Daoy (cell line): ENCODE measurements at regions not wholly inside any gene's neighbourhood (a gene's known extent, or its start where the extent isn't known, plus 50 kb on each side); places are given as distances from the start of the nearest gene placed in this dataset.
"Not testable (repeated sequence)": the region's sequence is repeated elsewhere in the genome, so short reads cannot be mapped to it uniquely, and the experiment has no call there.

ENCODE experiments used
- DNase-seq: peaks from one replicate; pipeline ENCODE4 v3.0.0-alpha.2; 2015; ENCODE audit warnings: low read depth

DNA sequence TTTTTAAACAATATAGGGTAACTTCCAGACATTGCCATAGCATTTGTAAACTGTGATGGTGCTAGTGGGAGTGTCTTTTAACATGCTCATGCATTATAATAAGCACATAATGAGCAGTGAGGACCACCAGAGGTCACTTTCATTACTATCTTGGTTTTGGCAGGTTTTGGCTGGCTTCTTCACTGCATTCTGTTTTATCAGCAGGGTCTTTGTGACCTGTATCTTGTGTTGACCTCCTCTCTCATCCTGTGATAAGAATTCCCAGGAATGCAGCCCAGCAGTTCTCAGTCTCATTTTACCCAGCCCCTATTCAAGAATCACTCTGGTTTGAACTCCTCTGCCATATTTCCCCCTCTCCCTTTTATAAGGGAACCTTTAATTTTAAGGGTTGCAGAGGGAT is 91.3 kb downstream of the ZNF467 start:
- no peak for DNase-seq

DNA sequence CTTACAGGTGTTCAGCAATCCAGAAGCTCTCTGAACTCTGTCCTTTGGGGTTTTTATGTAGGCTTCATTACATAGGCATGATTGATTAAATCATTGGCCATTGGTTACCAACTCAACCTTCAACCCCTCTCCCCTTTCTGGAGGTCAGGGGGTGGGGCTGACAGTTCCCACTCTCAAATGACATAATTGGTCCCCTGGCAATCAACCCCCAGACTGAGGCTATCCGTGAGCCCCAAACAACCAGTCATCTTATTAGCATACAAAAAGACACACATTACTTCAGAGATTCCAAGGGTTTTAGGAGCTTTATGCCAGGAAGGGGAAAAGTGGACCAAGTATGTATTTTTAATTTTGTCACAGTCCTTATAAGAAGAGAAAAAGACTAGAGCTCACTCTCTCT is 92.1 kb downstream of the ZNF467 start:
- no peak for DNase-seq

DNA sequence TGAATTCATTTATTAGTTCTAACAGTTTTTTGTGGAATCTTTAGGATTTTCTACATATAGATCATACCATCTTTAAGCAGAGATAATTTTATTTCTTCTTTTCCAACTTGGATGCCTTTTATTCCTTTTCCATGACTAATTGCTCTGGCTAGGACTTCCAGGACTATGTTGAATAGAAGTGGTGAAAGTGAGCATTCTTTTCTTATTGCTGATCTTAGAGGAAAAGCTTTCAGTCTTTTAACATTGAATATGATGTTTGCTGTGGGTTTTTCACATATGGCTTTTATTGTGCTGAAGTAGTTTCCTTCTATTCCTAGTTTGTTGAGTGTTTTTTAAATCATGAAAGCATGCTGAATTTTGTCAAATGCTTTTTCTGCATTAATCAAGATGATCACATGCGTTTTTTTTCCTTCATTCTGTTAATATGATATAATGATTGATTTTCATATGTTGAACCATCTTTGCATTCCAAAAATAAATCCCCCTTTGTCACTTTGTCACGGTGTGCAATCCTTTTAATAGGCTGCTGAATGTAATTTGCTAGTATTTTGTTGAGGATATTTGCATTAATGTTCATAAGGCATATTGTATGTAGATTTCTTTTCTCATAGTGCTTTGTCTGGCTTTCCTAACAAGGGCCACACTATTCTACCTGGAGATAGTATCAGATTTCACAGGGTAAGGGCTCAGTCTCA is 92.9 kb downstream of the ZNF467 start:
- DNase-seq, result no peak

DNA sequence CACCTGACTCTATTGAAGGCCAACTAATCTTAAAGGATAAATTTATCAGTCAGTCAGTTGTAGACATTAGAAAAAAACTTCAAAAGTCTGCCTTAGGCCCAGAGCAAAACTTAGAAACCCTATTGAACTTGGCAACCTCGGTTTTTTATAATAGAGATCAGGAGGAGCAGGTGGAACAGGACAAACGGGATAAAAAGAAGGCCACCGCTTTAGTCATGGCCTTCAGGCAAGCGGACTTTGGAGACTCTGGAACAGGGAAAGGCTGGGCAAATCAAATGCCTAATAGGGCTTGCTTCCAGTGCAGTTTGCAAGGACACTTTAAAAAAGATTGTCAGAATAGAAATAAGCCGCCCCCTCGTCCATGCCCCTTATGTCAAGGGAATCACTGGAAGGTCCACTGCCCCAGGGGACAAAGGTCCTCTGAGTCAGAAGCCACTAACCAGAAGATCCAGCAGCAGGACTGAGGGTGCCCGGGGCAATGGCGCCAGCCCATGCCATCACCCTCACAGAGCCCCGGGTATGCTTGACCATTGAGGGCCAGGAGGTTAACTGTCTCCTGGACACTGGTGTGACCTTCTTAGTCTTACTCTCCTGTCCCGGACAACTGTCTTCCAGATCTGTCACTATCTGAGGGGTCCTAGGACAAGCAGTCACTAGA is 98.5 kb downstream of the ZNF467 start:
- not testable (repeated sequence) for DNase-seq

DNA sequence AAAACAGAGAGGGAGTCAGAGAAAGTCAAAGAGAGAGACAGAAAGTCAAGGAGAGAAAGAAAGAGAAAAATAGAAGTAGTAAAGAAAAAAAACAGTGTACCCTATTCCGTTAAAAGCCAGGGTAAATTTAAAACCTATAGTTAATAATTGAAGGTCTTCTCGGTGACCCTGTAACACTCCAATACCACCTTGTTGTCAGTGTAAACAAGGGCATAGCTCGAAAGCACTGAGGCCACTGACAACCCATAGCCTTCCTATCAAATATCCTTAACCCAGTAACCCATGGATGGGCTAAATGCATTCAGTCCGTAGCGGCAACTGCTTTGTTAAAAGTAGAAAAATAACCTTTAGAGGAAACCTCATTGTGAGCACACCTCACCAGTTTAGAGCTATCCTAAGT is 100.4 kb downstream of the ZNF467 start:
- no peak for DNase-seq

DNA sequence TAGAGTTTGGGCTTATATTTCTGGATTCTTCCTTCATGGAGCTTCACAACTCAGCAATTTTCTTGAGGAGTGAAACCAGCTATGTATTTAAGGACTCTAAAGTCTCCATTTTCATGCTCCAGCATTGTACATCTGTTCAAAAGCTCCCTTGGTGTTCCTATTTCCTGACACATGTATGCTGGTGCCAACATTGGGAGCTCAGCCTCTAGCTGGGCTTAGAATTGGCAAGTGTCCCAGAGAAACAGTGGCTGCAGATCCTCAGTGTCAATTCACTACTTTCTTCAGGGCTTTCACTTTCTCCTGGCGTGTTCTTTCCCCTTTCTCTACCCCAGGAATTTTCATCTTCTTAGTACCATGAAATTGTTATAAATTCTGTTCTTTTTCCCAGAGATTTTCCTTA is 103.1 kb downstream of the ZNF467 start:
- peak; percentile 72 for DNase-seq

DNA sequence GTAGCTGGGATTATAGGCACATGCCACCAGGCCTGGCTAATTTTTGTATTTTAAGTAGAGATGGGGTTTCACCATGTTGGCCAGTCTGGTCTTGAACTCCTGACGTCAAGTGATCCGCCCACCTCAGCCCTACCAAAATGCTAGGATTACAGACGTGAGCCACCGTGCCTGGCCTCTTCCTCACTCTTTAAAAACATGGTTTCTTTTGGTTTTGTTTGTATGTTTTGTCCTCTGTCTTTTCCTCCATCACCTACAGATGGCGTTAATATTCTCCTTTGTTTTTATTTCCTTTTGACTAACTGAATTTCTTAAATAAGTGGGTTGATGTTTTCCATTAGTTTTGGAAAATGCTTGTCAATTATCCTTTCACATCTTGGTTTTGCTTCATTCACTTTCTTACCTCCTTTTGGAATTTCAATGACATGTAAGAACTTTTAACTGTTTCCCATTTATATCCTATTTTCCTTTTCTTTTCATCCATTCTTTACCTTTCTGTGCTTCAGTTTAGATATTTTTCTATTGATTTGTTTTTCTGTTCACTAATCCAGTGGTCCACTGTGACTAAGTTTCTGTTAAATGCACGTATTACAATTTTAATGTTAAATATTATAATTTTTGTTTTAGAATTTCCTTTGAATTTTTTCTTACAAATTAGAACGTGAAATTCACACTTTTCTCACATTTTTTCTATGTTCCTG is 104.1 kb downstream of the ZNF467 start:
- DNase-seq, result no peak

DNA sequence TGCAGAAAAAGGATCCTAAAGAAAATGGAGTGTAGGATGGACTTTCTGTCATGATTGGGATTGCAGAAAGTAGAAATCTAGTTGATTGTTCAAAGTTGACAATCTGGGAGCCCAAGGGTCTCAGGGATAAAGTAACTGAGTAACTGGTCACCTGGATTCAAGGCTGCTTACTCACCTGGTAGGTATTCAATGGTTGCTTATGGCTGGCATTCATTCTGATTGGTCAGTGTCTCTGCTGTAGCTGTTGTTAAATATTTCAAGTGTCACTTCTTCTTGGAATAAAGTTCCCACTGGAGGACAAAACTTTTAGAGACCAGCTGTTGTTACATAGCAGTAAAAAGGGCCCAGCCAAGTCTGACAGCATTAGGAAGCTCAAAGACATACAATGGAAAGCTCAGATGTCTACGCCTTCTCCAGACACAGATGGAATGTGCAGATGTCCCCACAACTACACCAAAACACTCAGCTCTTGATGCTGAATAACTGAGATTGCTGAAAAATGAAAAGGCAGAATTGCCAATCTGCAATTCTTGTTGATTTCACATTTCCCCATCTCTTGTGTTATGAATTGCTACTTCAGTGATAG is 106.9 kb downstream of the ZNF467 start:
- DNase-seq, result no peak

DNA sequence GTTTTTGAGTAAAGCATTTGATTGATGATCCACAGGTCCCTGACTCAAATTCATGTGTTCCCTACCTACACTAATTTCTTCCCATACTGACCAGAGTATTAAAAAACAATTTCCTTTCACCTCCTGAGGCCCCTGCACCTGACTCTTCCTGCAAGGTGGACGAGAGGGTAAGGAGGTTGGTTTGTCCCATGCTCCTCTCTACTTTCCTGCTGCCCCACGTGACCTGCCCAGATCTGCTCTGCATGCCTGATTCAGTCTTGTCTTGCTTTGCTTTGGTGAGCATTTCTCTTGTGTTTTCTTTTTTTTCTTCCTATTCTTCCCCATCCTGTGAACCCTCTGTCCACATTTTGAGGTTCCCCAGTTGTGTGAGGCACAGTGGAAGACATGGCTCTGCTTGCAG is 107.8 kb downstream of the ZNF467 start:
- DNase-seq, result not testable (repeated sequence)

DNA sequence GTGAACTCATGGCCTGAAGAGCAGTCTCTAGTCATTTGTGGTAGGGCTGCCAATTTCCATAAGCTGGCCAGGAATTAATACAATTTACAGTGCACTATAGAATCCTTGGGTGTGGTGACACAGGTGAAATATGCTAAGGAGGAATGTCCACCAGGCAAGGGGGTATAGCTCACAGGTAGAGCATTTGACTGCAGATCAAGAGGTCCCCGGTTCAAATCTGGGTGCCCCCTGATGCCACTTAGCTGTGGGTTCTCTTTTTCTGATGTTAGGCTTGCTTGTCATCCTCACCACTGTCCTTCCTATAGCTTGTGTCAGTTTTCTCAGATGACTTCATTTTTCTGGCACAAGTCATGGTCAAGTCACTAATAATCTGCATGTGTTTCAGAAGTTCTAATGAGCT is 108.7 kb downstream of the ZNF467 start:
- no peak for DNase-seq

DNA sequence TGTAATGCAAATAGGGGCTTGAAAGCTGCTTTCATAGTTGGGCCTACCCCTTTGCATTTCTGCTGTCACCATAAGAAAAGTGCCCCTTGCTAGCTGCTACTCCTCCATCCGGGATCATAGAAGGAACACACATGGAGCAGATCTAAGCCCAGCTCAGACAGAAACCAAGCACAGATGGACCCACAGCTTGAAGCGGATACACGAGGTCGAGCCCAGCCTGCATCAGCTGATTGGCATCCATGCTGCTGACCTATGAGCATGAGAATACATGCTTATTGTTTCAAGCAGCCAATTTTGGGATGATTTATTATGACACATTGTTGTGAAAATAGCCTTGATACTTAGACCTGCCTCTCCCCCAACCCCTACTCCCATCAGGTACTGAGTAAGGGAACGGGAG is 109.2 kb downstream of the ZNF467 start:
- DNase-seq, result no peak

DNA sequence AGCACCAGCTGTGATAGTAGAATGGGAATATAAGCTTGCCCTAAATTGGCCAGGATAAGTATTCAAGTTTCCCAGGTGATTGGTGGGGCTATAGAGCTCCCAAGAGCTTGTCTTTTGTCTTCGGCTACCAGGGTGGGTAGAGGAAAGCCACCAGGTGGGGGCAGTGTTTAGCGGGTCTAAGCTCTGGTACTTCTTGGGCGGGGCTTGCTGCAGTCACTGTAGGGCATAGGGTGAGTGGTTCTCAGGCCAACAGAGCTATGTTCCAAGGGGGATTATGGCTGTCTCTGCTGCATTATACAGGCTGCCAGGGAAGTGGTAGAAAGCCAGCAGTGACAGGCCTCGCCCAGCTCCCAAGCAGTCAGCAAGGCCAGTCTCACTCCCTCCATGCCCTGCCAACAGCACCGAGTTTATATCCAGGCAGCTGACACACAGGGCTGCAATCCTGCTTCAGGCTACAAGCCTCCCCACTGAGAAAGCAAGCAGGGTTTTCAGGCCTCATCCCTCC is 110.7 kb downstream of the ZNF467 start:
- DNase-seq, result peak; percentile 58

DNA sequence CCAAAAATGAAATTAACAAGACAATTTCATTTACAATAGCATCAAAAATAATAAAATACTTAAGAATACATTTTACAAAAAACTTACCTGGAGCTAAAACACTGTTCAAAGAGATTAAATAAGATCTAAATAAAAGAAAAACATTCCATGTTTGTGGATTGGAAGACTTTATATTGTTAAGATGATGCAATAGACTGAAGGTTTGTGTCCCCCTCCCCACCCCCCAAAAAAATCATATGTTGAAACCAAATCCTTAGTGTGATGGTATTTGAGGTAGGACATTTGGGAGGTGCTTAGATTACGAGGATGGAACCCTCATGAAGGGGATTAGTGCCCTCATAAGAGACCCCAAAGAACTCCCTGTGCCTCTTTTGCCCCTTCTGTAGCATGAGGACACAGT is 117.6 kb downstream of the ZNF467 start:
- no peak for DNase-seq

DNA sequence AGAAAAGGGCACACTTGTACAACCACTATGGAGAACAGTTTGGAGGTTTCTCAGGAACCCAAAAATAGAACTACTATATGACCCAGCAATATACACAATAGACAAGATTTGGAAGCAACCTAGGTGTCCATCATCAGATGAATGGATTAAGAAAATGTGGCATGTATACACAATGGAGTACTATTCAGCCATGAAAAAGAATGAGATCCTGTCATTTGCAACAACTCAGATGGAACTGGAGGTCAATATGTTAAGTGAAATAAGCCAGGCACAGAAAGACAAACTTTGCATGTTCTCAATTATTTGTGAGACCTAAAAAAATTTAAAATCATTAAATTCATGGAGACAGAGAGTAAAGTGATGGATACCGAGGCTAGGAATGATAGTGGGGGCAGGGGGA is 118.8 kb downstream of the ZNF467 start:
- DNase-seq, result no peak

DNA sequence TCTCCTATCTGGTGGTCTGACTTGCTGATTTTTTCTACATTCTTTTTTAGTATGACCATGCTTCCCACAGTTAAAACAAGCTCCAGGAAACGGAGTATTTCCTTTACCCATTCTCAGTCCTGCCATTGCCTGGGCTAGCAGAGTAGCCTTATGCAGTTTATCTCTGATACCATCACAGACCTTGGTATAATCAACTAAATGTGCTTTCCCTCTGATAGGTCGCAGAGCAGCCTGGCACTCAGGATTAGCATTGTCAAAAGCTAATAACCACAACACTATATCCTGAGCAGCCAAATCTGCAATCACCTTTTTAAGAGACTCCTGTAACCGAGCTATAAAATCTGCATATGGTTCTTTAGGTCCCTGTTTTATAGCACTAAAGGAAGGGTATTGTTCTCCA is 123.2 kb downstream of the ZNF467 start:
- DNase-seq, result not testable (repeated sequence)

DNA sequence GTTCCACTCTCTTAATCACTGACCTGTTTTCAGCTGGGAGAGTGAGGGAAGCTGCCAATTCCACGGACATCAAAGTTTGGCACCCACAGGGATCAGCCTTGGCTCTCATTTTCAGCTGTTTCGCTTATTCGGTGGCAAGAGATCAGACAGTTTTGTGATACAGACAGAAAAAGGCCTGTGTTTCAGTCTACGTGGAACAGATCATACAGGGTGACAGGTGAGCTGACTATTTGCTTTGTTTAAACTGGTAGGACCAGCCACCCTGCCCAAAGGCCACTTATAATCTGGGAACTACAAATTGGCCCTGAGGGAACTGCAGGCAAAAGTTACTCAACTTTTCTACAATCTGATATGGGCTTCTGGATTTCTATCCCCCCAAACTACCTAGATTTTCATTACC is 128.6 kb downstream of the ZNF467 start:
- no peak for DNase-seq

DNA sequence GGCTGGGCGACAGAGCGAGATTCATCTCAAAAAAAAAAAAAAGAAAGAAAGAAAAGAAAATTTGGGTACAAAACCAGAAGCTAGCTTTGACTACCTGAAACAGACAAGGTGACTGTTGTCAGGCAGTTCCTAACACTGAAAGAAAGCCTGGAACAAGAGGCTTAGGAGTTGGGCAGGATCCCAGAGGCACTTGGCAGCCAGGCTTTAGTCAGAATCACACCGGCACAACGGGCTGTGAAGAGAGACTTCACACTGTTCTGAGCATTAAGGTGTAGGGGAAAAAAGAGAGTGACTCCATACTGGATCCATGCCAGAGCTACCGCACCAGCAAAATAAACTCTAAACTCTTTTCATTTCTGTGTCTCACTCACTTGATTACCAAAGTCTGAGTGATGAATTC is 130.8 kb downstream of the ZNF467 start:
- DNase-seq, result no peak

DNA sequence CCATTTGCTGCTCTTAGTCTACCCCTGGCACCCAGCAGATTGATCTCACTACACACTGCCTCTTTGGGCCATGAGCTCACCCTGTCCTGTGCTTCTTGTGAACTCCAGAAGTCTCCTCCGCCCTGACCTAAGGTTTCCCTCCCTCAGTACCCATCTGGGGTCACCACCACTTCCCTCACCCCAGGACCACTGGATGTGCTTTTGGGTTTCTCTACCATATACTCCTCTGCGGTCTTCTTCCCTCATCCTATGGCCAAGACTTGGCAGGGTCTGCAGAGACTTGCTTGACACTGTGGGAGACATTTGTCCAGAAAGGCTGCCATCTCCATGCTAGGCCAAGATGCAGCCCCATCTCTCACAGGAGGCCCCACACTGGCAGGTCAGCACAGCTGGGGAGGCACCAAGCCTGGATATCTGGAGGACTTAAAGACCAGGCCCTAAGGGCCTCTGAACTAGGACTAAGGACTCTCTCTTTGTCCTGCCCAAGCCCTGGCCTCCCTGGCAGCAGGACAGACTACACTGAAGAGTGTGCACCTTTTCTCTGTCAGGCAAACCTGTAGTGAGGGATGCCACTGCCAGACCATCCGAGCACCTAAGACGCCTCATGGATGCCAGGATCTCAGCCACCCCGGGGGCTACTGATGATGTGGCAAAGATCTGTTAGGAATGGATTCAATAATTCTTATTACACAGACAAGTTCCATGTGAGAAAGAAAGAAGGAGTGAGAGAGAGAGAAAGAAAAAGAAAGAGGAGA is 134.6 kb downstream of the ZNF467 start:
- no peak for DNase-seq

DNA sequence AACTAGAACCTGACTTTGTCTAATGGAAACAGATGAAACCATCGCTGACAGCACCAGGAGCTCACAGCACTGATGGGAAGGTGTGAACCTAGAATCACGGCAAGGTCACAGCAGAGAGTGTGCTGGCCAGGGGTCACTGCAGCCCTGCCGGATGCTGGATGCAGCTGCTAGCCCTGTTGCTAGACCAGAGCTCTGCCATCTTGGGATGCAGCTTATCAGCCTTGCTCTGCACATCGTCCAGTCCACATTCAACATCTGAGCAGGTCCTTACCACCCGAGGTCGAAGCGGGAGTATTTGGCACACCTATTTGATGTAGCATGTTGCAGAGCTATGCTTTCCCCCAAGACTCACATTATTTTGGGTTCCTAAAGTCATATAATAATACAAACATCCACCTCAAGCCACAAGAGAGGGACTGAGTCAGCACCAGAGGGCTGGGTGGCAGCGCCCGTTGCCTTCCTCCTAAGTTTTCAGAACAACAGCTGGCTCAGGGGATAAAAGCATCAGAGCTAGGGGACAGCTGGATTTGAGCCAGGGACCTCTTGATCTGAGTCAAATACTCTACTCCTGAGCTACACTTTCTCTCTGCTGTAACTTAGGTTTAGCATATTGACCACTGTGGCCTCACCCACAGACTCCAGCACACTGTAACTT is 135.3 kb downstream of the ZNF467 start:
- no peak for DNase-seq

DNA sequence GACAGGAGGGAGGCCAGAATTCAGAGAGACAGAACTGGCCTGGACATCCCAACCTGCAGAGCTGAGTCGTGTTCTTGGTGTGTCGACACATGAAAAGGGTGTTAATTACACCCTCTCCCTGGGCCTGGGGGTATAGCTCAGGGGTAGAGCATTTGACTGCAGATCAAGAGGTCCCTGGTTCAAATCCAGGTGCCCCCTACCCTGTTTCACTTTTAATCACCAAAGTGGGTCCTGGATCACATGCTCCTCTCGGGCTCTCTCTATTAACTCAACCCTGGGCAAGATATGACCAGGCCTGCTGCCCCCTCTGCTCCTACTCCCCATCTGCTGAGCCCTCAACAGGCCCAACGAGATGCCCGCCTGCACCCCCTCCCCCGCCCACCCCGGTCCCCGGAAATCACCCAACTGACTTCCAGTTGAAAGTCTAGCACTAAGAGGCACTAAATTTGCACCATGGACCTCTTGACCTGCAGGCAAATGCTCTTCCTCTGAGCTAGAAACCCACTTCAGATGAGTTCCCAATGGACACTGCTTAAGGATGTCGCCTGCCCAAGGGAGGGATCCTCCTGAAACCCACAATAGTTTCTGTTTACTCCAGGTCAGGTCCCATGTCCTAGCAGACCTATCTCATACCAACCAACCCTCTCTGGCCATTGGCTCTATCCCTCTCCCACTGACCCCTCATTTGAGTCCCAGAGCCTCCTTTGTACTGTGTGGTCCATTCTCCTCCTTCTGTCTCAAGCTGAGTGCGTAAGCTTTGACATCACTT is 137.6 kb downstream of the ZNF467 start:
- peak; percentile 76 for DNase-seq
